ENCODE measurements at regions not wholly inside any gene's neighbourhood (a gene's known extent, or its start where the extent isn't known, plus 50 kb on each side); places are given as distances from the start of the nearest gene placed in this dataset.
"Not testable (repeated sequence)": the region's sequence is repeated elsewhere in the genome, so short reads cannot be mapped to it uniquely, and the experiment has no call there.

- TF ChIP-seq POLR2A, CTCF, POLR2AphosphoS5 (IDR thresholded peaks at IDR 0.05): not testable (repeated sequence)
Observed at GRCh38 chr20:30508382-30508781, 749.1 kb upstream of the DEFB115 start.

Data from breast epithelium (tissue), 3 donors.